ENCODE measurements at regions not wholly inside any gene's neighbourhood (a gene's known extent, or its start where the extent isn't known, plus 50 kb on each side); places are given as distances from the start of the nearest gene placed in this dataset.

GRCh38 chr7:32131091-32131490 is 60.9 kb upstream of the PDE1C start:
- DNase-seq = no peak

- no peak for DNase-seq
Observed at GRCh38 chr7:32126843-32127242, 56.6 kb upstream of the PDE1C start.
